ENCODE measurements at regions not wholly inside any gene's neighbourhood (a gene's known extent, or its start where the extent isn't known, plus 50 kb on each side); places are given as distances from the start of the nearest gene placed in this dataset.
"Not testable (repeated sequence)": the region's sequence is repeated elsewhere in the genome, so short reads cannot be mapped to it uniquely, and the experiment has no call there.

DNA sequence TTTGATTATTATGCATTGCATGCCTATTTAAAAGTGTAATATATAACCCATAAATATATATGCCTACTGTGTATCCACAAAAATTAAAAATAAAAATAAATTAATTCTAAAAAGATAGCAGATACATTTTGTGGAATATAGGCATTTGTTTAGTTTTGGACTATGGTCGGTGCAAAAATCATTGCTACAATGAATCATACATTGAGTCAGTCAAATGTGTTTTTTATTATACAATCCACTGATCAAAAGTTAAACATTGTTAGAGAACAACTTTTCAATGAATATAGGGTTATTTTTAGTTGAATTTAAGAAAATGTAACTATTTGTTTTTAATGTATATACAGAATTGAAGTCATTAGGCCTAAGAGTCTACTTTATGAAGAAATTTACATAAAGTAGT lies 885.9 kb downstream of the EFNA5 start:
- TF ChIP-seq CTCF (IDR thresholded peaks at IDR 0.05): no peak
- H3K4me1 ChIP-seq: no peaks in the 10 kb centered on the region
- H3K4me3 ChIP-seq: no peak overlapping the region
- no peaks in the 10 kb centered on the region for H3K36me3 ChIP-seq
- no peaks in the 10 kb centered on the region for H3K9me3 ChIP-seq
- H3K27ac ChIP-seq: no peak overlapping the region
- no peak for DNase-seq (ENCODE audit: low spot score)
- H3K27me3 ChIP-seq: no peaks in the 10 kb centered on the region

DNA sequence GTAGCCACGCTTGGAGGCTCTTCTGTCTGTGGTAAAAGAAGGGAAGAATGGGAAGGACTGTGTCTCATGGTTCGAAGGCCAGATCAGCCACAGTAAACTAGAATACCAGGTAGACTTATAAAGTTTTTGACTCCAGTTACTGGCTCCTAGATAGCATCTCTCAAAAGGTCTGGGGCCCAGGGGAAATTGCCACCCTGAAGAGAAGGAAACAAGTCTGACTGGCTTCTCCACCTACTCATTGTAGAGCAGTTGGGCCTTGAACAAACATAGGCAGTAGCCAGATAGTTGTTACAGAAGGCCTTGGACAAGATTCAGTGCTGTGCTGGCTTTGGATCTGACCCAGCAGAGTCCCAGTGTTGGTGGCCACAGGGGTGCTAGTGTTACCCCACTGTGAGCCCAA lies 890.4 kb downstream of the EFNA5 start:
- Histone ChIP-seq H3K36me3 (no peaks in the 10 kb centered on the region), H3K4me3 (no peak overlapping the region), H3K27me3 (no peaks in the 10 kb centered on the region), H3K9me3 (no peaks in the 10 kb centered on the region), H3K4me1 (no peaks in the 10 kb centered on the region), H3K27ac (no peak overlapping the region)
- no peak for TF ChIP-seq CTCF (IDR thresholded peaks at IDR 0.05)
- no peak for DNase-seq (ENCODE audit: low spot score)

GRCh38 chr5:106776515-106776914 lies 894.2 kb downstream of the EFNA5 start:
- H3K9me3 ChIP-seq; H3K27me3 ChIP-seq; H3K4me1 ChIP-seq; H3K36me3 ChIP-seq; H3K4me3 ChIP-seq; DNase-seq (ENCODE audit: low spot score); H3K27ac ChIP-seq: not testable (repeated sequence)

- no peaks in the 10 kb centered on the region for H3K4me1 ChIP-seq
- no peaks in the 10 kb centered on the region for H3K27me3 ChIP-seq
- DNase-seq (ENCODE audit: low spot score): no peak
- H3K36me3 ChIP-seq: no peaks in the 10 kb centered on the region
- no peak overlapping the region for H3K4me3 ChIP-seq
- no peaks in the 10 kb centered on the region for H3K9me3 ChIP-seq
- no peak for TF ChIP-seq CTCF (IDR thresholded peaks at IDR 0.05)
- H3K27ac ChIP-seq: no peak overlapping the region
Measured at GRCh38 chr5:106768392-106768791, 902.3 kb downstream of the EFNA5 start.

GRCh38 chr5:106766916-106767315 lies 903.8 kb downstream of the EFNA5 start:
- Histone ChIP-seq H3K27ac (no peak overlapping the region), H3K4me3 (no peak overlapping the region), H3K4me1 (no peaks in the 10 kb centered on the region), H3K27me3 (no peaks in the 10 kb centered on the region), H3K9me3 (no peaks in the 10 kb centered on the region), H3K36me3 (no peaks in the 10 kb centered on the region)
- TF ChIP-seq CTCF (IDR thresholded peaks at IDR 0.05): no peak
- no peak for DNase-seq (ENCODE audit: low spot score)

GRCh38 chr5:106759581-106759980 lies 911.2 kb downstream of the EFNA5 start:
- H3K27me3 ChIP-seq: no peaks in the 10 kb centered on the region
- no peaks in the 10 kb centered on the region for H3K4me1 ChIP-seq
- DNase-seq (ENCODE audit: low spot score): no peak
- no peak for TF ChIP-seq CTCF (IDR thresholded peaks at IDR 0.05)
- no peak overlapping the region for H3K4me3 ChIP-seq
- no peaks in the 10 kb centered on the region for H3K9me3 ChIP-seq
- H3K27ac ChIP-seq: no peak overlapping the region
- H3K36me3 ChIP-seq: no peaks in the 10 kb centered on the region
